H1 (cell line): ENCODE measurements at regions not wholly inside any gene's neighbourhood (a gene's known extent, or its start where the extent isn't known, plus 50 kb on each side); places are given as distances from the start of the nearest gene placed in this dataset.

Experiments used
- CTCF ChIA-PET: fragments of 300-600 bp; sonication (Branson Sonifier 250); formaldehyde crosslinking; loops from one replicate; lab custom pipeline; 2021; ENCODE audit not compliant: partially characterized antibody; lab: Charles Lee
- POLR2A ChIA-PET: fragments of 300-600 bp; sonication (Branson Sonifier 250); formaldehyde crosslinking; loops from one replicate; lab custom pipeline; 2021; ENCODE audit warnings: inconsistent platforms; ENCODE audit not compliant: partially characterized antibody; lab: Charles Lee
- DNase-seq, 2 experiments: peaks; one replicate each; pipeline versions ENCODE4 v3.0.0 to v3.0.0-alpha.2; 2010 to 2022; ENCODE audit warnings: low spot score in 2 of 2, low read depth in 1 of 2, mixed read lengths in 1 of 2
- FAIRE-seq: peaks from 2 replicates; lab custom pipeline; 2011; peaks lifted over from hg19 to GRCh38; lab: Jason Lieb, UNC
- H2AFZ ChIP-seq: 2 replicates; pipeline ENCODE4 v1.8.1; 2012; ENCODE audit warnings: low read length, inconsistent platforms
- H2AK5ac ChIP-seq: 2 replicates; pipeline ENCODE4 v1.6.1; 2013; ENCODE audit warnings: low read depth, low read length
- H2BK120ac ChIP-seq: replicated peaks from 2 replicates; pipeline ENCODE3; 2013; ENCODE audit warnings: low read depth, low read length, inconsistent platforms
- H2BK12ac ChIP-seq: 2 replicates; pipeline ENCODE4 v1.6.1; 2013; ENCODE audit warnings: low read depth, low read length
- H2BK15ac ChIP-seq: 2 replicates; pipeline ENCODE4 v1.6.1; 2013; ENCODE audit warnings: low read length
- H2BK20ac ChIP-seq: 2 replicates; pipeline ENCODE4 v1.6.1; 2013; ENCODE audit warnings: low read length
- H2BK5ac ChIP-seq: 2 replicates; pipeline ENCODE4 v1.6.1; 2013; ENCODE audit warnings: low read depth, low read length
- H3K14ac ChIP-seq: 2 replicates; pipeline ENCODE4 v1.6.1; 2013; ENCODE audit warnings: inconsistent platforms; ENCODE audit not compliant: insufficient read length
- H3K18ac ChIP-seq: 2 replicates; pipeline ENCODE4 v1.6.1; 2013; ENCODE audit warnings: low read length; ENCODE audit errors: extremely low read depth
- H3K23ac ChIP-seq: 2 replicates; pipeline ENCODE4 v1.6.1; 2013; ENCODE audit warnings: inconsistent platforms; ENCODE audit not compliant: insufficient read length
- H3K23me2 ChIP-seq: 2 replicates; pipeline ENCODE4 v1.6.1; 2013; ENCODE audit warnings: low read depth, low read length
- H3K27ac ChIP-seq: 2 replicates; pipeline ENCODE4 v1.6.1; 2011; ENCODE audit warnings: low read depth, low read length, inconsistent platforms
- H3K27me3 ChIP-seq, 4 experiments: replicated peaks in 1 of 4; 1 replicate in 1 of 4; 2 replicates in 3 of 4; pipeline versions ENCODE4 v1.6.1 to v1.8.1; 2011 to 2013; ENCODE audit warnings: low read length in 3 of 4, mild to moderate bottlenecking in 3 of 4, inconsistent platforms in 2 of 4, mixed read lengths in 2 of 4, moderate library complexity in 1 of 4; ENCODE audit not compliant: control insufficient read depth in 3 of 4, insufficient read depth in 3 of 4; ENCODE audit errors: extremely low read depth in 1 of 4
- H3K36me3 ChIP-seq, 4 experiments: 2 replicates each; pipeline versions ENCODE4 v1.6.1 to v1.8.1; 2011 to 2013; ENCODE audit warnings: mild to moderate bottlenecking in 4 of 4, low read length in 3 of 4, moderate library complexity in 2 of 4, control low read depth in 1 of 4, inconsistent platforms in 1 of 4; ENCODE audit not compliant: insufficient read depth in 4 of 4, control insufficient read depth in 2 of 4
- H3K4ac ChIP-seq: replicated peaks from 2 replicates; pipeline ENCODE3; 2013; ENCODE audit warnings: low read length, low read depth, mixed read lengths, inconsistent platforms; ENCODE audit not compliant: insufficient read length
- H3K4me1 ChIP-seq, 4 experiments: replicated peaks in 1 of 4; 1 replicate in 1 of 4; 2 replicates in 3 of 4; pipeline versions ENCODE4 v1.6.1 to v1.8.1; 2011 to 2013; ENCODE audit warnings: low read length in 3 of 4, inconsistent platforms in 2 of 4, mixed read lengths in 1 of 4; ENCODE audit not compliant: insufficient read depth in 4 of 4, control insufficient read depth in 3 of 4
- H3K4me2 ChIP-seq, 2 experiments: 2 replicates each; pipeline versions ENCODE4 v1.6.1 to v1.8.1; 2011 to 2013; ENCODE audit warnings: low read depth in 2 of 2, low read length in 2 of 2, control low read depth in 1 of 2, inconsistent platforms in 1 of 2, mild to moderate bottlenecking in 1 of 2; ENCODE audit not compliant: insufficient read depth in 1 of 2
- H3K4me3 ChIP-seq, 4 experiments: fragments of 200-600, 300-600 bp in 1 of 4; sonication (generic), shearing (Covaris generic), sonication (Bioruptor Twin) in 1 of 4; 2 replicates each; pipeline versions ENCODE4 v1.5.1 to v1.8.1; 2011 to 2016; ENCODE audit warnings: low read length in 4 of 4, low read depth in 3 of 4, control low read depth in 2 of 4, inconsistent platforms in 2 of 4, mild to moderate bottlenecking in 2 of 4, mixed read lengths in 1 of 4, moderate library complexity in 1 of 4; ENCODE audit not compliant: insufficient read depth in 2 of 4; ENCODE audit errors: extremely low read depth in 1 of 4
- H3K56ac ChIP-seq: replicated peaks from 2 replicates; pipeline ENCODE3; 2013; ENCODE audit warnings: low read depth, mild to moderate bottlenecking, mixed read lengths, low read length, inconsistent platforms; ENCODE audit not compliant: insufficient read length
- H3K79me1 ChIP-seq: 2 replicates; pipeline ENCODE4 v1.6.1; 2013; ENCODE audit warnings: low read depth, low read length, control low read depth
- H3K79me2 ChIP-seq, 2 experiments: 2 replicates each; pipeline versions ENCODE4 v1.6.1 to v1.8.1; 2012 to 2013; ENCODE audit warnings: low read length in 2 of 2, mild to moderate bottlenecking in 2 of 2, inconsistent platforms in 1 of 2; ENCODE audit not compliant: insufficient read depth in 2 of 2, control insufficient read depth in 1 of 2
- H3K9ac ChIP-seq, 4 experiments: replicated peaks in 1 of 4; 1 replicate in 1 of 4; 2 replicates in 3 of 4; pipeline versions ENCODE4 v1.6.1 to v1.8.1; 2011 to 2013; ENCODE audit warnings: low read depth in 3 of 4, low read length in 3 of 4, control low read depth in 2 of 4, mild to moderate bottlenecking in 2 of 4, moderate library complexity in 2 of 4, inconsistent platforms in 1 of 4; ENCODE audit errors: extremely low read depth in 1 of 4
- H3K9me3 ChIP-seq, 2 experiments: 2 replicates each; pipeline versions ENCODE4 v1.6.1 to v1.8.1; 2012 to 2013; ENCODE audit warnings: mild to moderate bottlenecking in 2 of 2, moderate library complexity in 2 of 2, control low read depth in 1 of 2, inconsistent platforms in 1 of 2, low read depth in 1 of 2, low read length in 1 of 2, mixed read lengths in 1 of 2; ENCODE audit not compliant: insufficient read depth in 2 of 2
- H4K20me1 ChIP-seq, 2 experiments: replicated peaks in 1 of 2; 2 replicates each; pipeline versions ENCODE3 to v1.8.1; 2011 to 2013; ENCODE audit warnings: inconsistent platforms in 2 of 2, low read length in 2 of 2, mild to moderate bottlenecking in 1 of 2; ENCODE audit not compliant: insufficient read depth in 2 of 2, control insufficient read depth in 1 of 2
- H4K5ac ChIP-seq: 2 replicates; pipeline ENCODE4 v1.6.1; 2013; ENCODE audit warnings: low read length, low read depth, mixed read lengths, inconsistent platforms; ENCODE audit not compliant: insufficient read length
- H4K8ac ChIP-seq: 2 replicates; pipeline ENCODE4 v1.8.0; 2013; ENCODE audit warnings: mild to moderate bottlenecking, moderate library complexity, low read length, inconsistent platforms; ENCODE audit not compliant: insufficient read depth; ENCODE audit errors: extremely low read depth
- H4K91ac ChIP-seq: replicated peaks from 2 replicates; pipeline ENCODE3; 2013; ENCODE audit warnings: low read length, mixed read lengths, inconsistent platforms; ENCODE audit not compliant: insufficient read length
- ATF2 ChIP-seq: IDR thresholded peaks from 2 replicates; pipeline ENCODE4 v1.6.1; 2012; ENCODE audit warnings: low read length, inconsistent platforms
- CBX5 ChIP-seq: fragments of 300-800, 300-1000 bp; sonication (generic); IDR thresholded peaks from 2 replicates; pipeline ENCODE4 v1.7.1; 2016; ENCODE audit warnings: antibody characterized with exemption, low read length, low read depth
- E2F6 ChIP-seq: IDR thresholded peaks from 2 replicates; pipeline ENCODE4 v1.6.1; 2012; ENCODE audit warnings: inconsistent platforms
- FOSL1 ChIP-seq: IDR thresholded peaks from 2 replicates; pipeline ENCODE4 v1.6.1; 2011; ENCODE audit warnings: mild to moderate bottlenecking, low read depth, low read length, moderate library complexity; ENCODE audit not compliant: insufficient read depth
- NRF1 ChIP-seq: IDR thresholded peaks from 2 replicates; pipeline ENCODE4 v1.6.1; 2011; ENCODE audit warnings: mild to moderate bottlenecking, low read depth, low read length, improper control_type of control experiment
- POLR2A ChIP-seq, 2 experiments: IDR thresholded peaks; 1 replicate in 1 of 2; 2 replicates in 1 of 2; pipeline ENCODE4 v1.6.1; 2011; ENCODE audit warnings: low read depth in 2 of 2, low read length in 2 of 2, mild to moderate bottlenecking in 2 of 2; ENCODE audit errors: control extremely low read depth in 1 of 2
- RAD21 ChIP-seq, 2 experiments: IDR thresholded peaks in 1 of 2; conservative IDR thresholded peaks in 1 of 2; 2 replicates each; pipeline ENCODE4 v1.6.1; 2011; ENCODE audit warnings: low read depth in 2 of 2, low read length in 2 of 2, improper control_type of control experiment in 1 of 2, inconsistent platforms in 1 of 2, mild to moderate bottlenecking in 1 of 2, moderate library complexity in 1 of 2
- RNF2 ChIP-seq: fragments of 200-900, 300-1000 bp; sonication (generic); IDR thresholded peaks from 2 replicates; pipeline ENCODE4 v1.7.1; 2016; ENCODE audit warnings: borderline replicate concordance, low read depth, mild to moderate bottlenecking, antibody characterized with exemption, low read length; ENCODE audit not compliant: poor library complexity, severe bottlenecking; ENCODE audit errors: missing control alignments
- SIRT6 ChIP-seq: IDR thresholded peaks from one replicate; pipeline ENCODE4 v1.7.1; 2012; ENCODE audit warnings: low read length, inconsistent platforms
- SP1 ChIP-seq: IDR thresholded peaks from 2 replicates; pipeline ENCODE4 v1.6.1; 2011; ENCODE audit warnings: low read depth, low read length
- SRF ChIP-seq: IDR thresholded peaks from 2 replicates; pipeline ENCODE4 v1.6.1; 2011; ENCODE audit warnings: mild to moderate bottlenecking, low read depth, low read length, moderate library complexity
- SUZ12 ChIP-seq: fragments of 200-600 bp; sonication (generic); IDR thresholded peaks from 2 replicates; pipeline ENCODE4 v1.6.1; 2012; ENCODE audit warnings: mild to moderate bottlenecking, inconsistent platforms, low read length, moderate library complexity, mixed read lengths
- TAF1 ChIP-seq: IDR thresholded peaks from 2 replicates; pipeline ENCODE4 v1.6.1; 2011; ENCODE audit warnings: mild to moderate bottlenecking, low read depth, low read length
- WGBS, 2 experiments: shearing (Covaris generic) in 1 of 2; methylation state at CpG; one replicate each; pipeline versions ENCODE4 v1.1.6 to v1.1.7; 2013 to 2015; ENCODE audit warnings: low lambda C conversion rate in 2 of 2, mixed read lengths in 2 of 2, inconsistent platforms in 1 of 2, low coverage in 1 of 2, missing lambda C conversion rate in 1 of 2; ENCODE audit not compliant: insufficient replicate concordance in 2 of 2, insufficient coverage in 1 of 2, insufficient read length in 1 of 2; ENCODE audit errors: extremely low coverage in 1 of 2, missing lambda C conversion rate in 1 of 2; 5-methylcytosine and 5-hydroxymethylcytosine counted together

GRCh38 chr18:21960189-21960588 is 209.2 kb upstream of the GATA6 start:
- Histone ChIP-seq H3K27me3 (no peaks in the 10 kb centered on the region), H3K4ac (no peak overlapping the region), H2BK15ac (no peak overlapping the region), H2AFZ (no peak overlapping the region), H2BK120ac (no peak overlapping the region), H2BK12ac (no peak overlapping the region), H3K14ac (no peak overlapping the region), H4K91ac (no peak overlapping the region), H4K20me1 (no peaks in the 10 kb centered on the region), H4K8ac (no peak overlapping the region), H3K36me3 (no peaks in the 10 kb centered on the region), H3K79me2 (no peaks in the 10 kb centered on the region), H3K4me2 (no peak overlapping the region), H3K23me2 (no peaks in the 10 kb centered on the region), H2AK5ac (no peak overlapping the region), H3K9me3 (no peaks in the 10 kb centered on the region), H3K4me3 (no peak overlapping the region), H3K56ac (no peak overlapping the region), H3K9ac (no peak overlapping the region), H3K79me1 (no peaks in the 10 kb centered on the region; the same call in 1 of the 2 replicates), H3K18ac (no peak overlapping the region), H4K5ac (no peak overlapping the region), H3K23ac (no peak overlapping the region), H3K27ac (no peak overlapping the region), H2BK5ac (no peak overlapping the region), H2BK20ac (no peak overlapping the region), H3K4me1 (no peaks in the 10 kb centered on the region)
- no peak for DNase-seq
- 93% methylated on average over 8 of the region's 8 CpGs; no CpG with 5 or more reads in 1 of the 2 experiments for WGBS, 2 experiments
- CTCF ChIA-PET, result interaction anchor here (0.9 to 2.7 kb wide), 4 partner anchors 9 to 440 kb away, joined by 3 to 9 read pairs (median 6); no protein-coding TSS in a partner anchor
- POLR2A ChIA-PET, result no interaction called here
- no peak for FAIRE-seq
- no peak for TF ChIP-seq RNF2
- TF ChIP-seq SP1, result no peak
- TF ChIP-seq SRF, result no peak
- TF ChIP-seq NRF1, result no peak
- no peak for TF ChIP-seq TAF1
- no peak for TF ChIP-seq SUZ12
- no peak for TF ChIP-seq E2F6
- TF ChIP-seq FOSL1, result no peak
- no peak for TF ChIP-seq SIRT6
- no peak for TF ChIP-seq ATF2
- TF ChIP-seq CBX5, result no peak
- no peak for TF ChIP-seq RAD21 (IDR thresholded peaks at IDR 0.05 in 1 of 2, conservative IDR thresholded peaks at IDR 0.05 in 1 of 2; ENCODE audit: low read depth in 2 of 2, low read length in 2 of 2)
- no peak for TF ChIP-seq POLR2A (IDR thresholded peaks at IDR 0.05; ENCODE audit: control extremely low read depth in 1 of 2, low read depth in 2 of 2, low read length in 2 of 2)
